ENCODE measurements at regions not wholly inside any gene's neighbourhood (a gene's known extent, or its start where the extent isn't known, plus 50 kb on each side); places are given as distances from the start of the nearest gene placed in this dataset.

DNA sequence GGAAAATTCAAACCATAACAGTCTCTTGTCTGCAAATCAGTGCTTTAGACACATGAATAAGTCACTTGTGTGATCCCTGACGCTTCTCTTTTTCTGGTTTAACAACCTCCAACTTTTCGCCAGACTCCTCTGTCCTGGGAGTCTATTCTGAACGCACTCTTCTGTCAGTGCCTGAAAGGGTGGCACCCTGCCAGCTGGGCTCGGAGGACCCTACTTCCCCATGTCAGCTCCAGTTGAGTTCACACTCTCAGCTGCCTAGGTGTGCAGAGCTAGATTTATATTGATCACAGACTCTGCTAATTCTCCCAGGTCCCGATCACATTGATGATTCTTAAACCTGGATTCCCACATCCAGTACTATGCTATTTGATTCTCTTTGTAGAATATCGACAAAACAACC, 649.1 kb downstream of the BNC2 start:
- TF ChIP-seq, protein P1, sequence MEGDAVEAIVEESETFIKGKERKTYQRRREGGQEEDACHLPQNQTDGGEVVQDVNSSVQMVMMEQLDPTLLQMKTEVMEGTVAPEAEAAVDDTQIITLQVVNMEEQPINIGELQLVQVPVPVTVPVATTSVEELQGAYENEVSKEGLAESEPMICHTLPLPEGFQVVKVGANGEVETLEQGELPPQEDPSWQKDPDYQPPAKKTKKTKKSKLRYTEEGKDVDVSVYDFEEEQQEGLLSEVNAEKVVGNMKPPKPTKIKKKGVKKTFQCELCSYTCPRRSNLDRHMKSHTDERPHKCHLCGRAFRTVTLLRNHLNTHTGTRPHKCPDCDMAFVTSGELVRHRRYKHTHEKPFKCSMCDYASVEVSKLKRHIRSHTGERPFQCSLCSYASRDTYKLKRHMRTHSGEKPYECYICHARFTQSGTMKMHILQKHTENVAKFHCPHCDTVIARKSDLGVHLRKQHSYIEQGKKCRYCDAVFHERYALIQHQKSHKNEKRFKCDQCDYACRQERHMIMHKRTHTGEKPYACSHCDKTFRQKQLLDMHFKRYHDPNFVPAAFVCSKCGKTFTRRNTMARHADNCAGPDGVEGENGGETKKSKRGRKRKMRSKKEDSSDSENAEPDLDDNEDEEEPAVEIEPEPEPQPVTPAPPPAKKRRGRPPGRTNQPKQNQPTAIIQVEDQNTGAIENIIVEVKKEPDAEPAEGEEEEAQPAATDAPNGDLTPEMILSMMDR (IDR thresholded peaks at IDR 0.05): no peak
- DNase-seq: no peak
- no peak overlapping the region for H3K27ac ChIP-seq
- H3K27me3 ChIP-seq: no peaks in the 10 kb centered on the region
- no peak overlapping the region for H3K4me3 ChIP-seq
- H3K36me3 ChIP-seq: no peaks in the 10 kb centered on the region
- H3K9me3 ChIP-seq: peaks cover 0 to 2% of the 10 kb centered on the region in 2 donors
- ATAC-seq: no peak
- intact Hi-C loops (cut with DNase I): no loop called here
- H3K4me1 ChIP-seq: no peaks in the 10 kb centered on the region

DNA sequence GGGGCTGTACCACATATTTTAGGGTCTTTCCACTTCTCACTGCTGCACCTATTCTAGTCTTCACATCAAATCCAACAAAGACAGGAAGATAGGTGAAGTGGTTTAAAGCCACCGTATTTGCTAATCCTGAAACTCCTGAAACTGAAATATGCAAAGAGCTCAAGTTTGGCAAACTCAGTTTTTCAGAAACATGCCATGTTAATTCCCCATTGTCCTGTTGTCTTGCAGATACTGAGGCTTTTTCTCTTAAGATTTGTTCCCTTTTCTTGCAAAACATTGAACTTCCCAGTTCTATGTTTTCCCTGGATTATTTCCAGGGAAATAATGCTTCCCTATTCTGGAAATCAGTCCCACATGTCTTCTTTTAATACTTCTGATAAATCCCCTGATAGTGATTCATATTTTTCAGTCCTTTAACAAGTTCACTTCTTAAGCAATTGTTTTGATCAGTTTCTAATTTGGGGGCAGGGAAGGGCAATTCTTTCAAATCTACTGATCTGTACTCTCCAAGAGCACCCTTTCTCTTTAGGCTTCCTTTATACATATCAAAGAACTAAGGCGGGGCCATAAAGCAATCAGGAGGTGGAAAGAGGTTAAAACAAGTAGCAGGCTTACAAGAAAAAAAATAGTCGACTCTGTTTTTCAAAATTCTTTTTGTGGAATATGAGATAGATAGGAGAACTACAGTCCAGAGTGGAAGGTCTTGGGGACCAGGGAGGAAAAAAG, 648.5 kb downstream of the BNC2 start:
- TF ChIP-seq, protein P1 (IDR thresholded peaks at IDR 0.05): no peak
- DNase-seq: no peak
- no peak overlapping the region for H3K4me3 ChIP-seq
- H3K27me3 ChIP-seq: no peaks in the 10 kb centered on the region
- intact Hi-C loops (cut with DNase I): no loop called here
- H3K36me3 ChIP-seq: no peaks in the 10 kb centered on the region
- peaks cover 0 to 2% of the 10 kb centered on the region in 2 donors for H3K9me3 ChIP-seq
- ATAC-seq: no peak
- H3K27ac ChIP-seq: no peak overlapping the region
- no peaks in the 10 kb centered on the region for H3K4me1 ChIP-seq

DNA sequence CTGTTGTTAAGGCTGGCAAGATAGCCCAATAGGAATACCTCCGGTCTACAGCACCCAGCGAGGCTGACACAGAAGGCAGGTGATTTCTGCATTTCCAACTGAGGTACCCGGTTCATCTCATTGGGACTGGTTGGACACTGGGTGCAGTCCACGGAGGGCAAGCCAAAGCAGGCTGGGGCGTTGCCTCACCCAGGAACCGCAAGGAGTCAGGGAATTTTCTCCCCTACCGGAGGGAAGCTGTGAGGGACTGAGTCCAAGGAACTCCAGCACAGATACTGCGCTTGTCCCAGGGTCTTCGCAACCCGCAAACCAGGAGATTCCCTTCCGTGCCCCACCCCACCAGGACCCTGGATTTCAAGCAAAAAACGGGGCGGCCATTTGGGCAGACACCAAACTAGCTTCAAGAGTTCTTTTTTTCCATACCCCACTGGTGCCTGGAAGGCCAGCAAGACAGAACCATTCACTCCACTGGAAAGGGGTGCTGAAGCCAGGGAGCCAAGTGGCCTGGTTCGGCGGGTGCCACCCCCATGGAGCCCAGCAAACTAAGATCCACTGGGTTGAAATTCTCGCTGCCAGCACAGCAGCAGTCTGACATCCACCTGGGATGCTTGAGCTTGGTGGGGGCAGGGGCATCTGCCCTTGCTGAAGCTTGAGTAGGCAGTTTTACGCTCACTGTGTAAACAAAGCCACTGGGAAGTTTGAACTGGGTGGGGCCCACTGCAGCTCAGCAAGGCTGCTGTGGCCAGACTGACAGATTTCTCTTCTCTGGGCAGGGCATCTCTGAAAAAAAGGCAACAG, 647.2 kb downstream of the BNC2 start:
- TF ChIP-seq, protein P1 (IDR thresholded peaks at IDR 0.05): no peak
- intact Hi-C loops (cut with DNase I): no loop called here
- peak; percentile 59 for ATAC-seq

DNA sequence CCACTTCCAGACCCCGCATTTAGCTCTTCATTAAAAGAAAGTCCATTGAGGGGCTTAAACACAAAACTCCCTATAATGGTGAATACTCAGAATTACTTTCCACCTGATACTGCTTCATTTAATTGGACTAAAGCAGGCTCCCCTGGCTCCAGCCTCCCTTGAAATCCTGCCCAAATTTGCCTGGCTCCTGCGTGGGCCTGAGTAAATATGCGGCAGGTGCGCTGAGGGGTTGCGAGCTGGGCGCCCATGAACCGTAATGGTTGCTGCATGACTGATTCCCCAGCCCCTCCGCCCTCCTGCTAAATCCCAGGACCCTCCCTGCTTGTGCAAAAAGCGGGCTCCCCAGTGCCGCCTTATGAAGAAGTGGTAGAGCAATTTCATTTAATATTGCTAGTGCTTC, 639.7 kb downstream of the BNC2 start:
- H3K27me3 ChIP-seq: no peaks in the 10 kb centered on the region
- no peaks in the 10 kb centered on the region for H3K36me3 ChIP-seq
- no peak overlapping the region for H3K4me3 ChIP-seq
- intact Hi-C loops (cut with DNase I): no loop called here
- TF ChIP-seq, protein P1 (IDR thresholded peaks at IDR 0.05): no peak
- H3K4me1 ChIP-seq: no peaks in the 10 kb centered on the region
- no peak overlapping the region for H3K27ac ChIP-seq
- DNase-seq (peak in 1 of 4 donors; percentile 42), ATAC-seq (no peak)
- peaks cover 0 to 16% of the 10 kb centered on the region in 2 donors for H3K9me3 ChIP-seq

More for the DNA sequence above, 647.2 kb downstream of the BNC2 start:
- DNase-seq: peak in 1 of 4 donors; percentile 34
- peaks cover 0 to 2% of the 10 kb centered on the region in 2 donors for H3K9me3 ChIP-seq
- no peak overlapping the region for H3K27ac ChIP-seq
- H3K36me3 ChIP-seq: no peaks in the 10 kb centered on the region
- no peaks in the 10 kb centered on the region for H3K4me1 ChIP-seq
- H3K4me3 ChIP-seq: no peak overlapping the region
- no peaks in the 10 kb centered on the region for H3K27me3 ChIP-seq

DNA sequence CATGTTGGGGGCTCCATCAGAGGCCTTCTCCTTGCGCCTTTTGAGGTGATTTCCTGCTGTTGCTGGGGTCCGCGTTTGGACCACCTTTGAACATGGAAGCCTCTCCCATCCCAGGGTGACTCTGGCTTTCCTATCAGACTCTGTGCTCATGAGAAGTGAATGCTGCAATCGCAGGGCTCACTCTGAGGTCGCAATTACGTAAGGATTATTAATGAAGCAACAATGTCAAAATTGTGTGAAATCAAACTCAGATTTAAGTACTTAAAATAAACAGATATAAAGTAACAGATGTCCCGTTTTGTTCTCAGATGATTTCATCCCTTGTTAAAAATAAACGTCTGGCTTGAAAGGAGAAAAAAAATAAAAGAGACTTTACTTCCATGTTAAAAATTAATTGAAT, 634.2 kb downstream of the BNC2 start:
- peaks cover 0 to 16% of the 10 kb centered on the region in 2 donors for H3K9me3 ChIP-seq
- intact Hi-C loops (cut with DNase I): no loop called here
- no peaks in the 10 kb centered on the region for H3K4me1 ChIP-seq
- peak in 2 of 4 donors; percentile 87 to 89 for DNase-seq
- TF ChIP-seq, protein P1 (IDR thresholded peaks at IDR 0.05): no peak
- H3K27ac ChIP-seq: peak overlapping the region in 1 of 2 donors; percentile 42
- H3K4me3 ChIP-seq: no peak overlapping the region
- H3K27me3 ChIP-seq: no peaks in the 10 kb centered on the region
- H3K36me3 ChIP-seq: no peaks in the 10 kb centered on the region
- ATAC-seq: peak; percentile 61

All from left lung (tissue), 4 donors.